ENCODE measurements at regions not wholly inside any gene's neighbourhood (a gene's known extent, or its start where the extent isn't known, plus 50 kb on each side); places are given as distances from the start of the nearest gene placed in this dataset.

- no peak for TF ChIP-seq CTCF (IDR thresholded peaks at IDR 0.05; ENCODE audit: low read depth, low read length, missing control alignments)
- no peak for DNase-seq (ENCODE audit: low read depth)
- no peak overlapping the region for H3K4me3 ChIP-seq (ENCODE audit: low read depth, low read length)
These were observed 154.3 kb upstream of the C14orf180 start for GRCh38 chr14:104425171-104425681.

- no peak for DNase-seq (ENCODE audit: low read depth)
- no peak for TF ChIP-seq CTCF (IDR thresholded peaks at IDR 0.05; ENCODE audit: low read depth, low read length, missing control alignments)
- no peak overlapping the region for H3K4me3 ChIP-seq (ENCODE audit: low read depth, low read length)
These were observed 153.6 kb upstream of the C14orf180 start for GRCh38 chr14:104425763-104426646.

- no peak for DNase-seq (ENCODE audit: low read depth)
- TF ChIP-seq CTCF (IDR thresholded peaks at IDR 0.05; ENCODE audit: low read depth, low read length, missing control alignments), result no peak
- no peak overlapping the region for H3K4me3 ChIP-seq (ENCODE audit: low read depth, low read length)
These were observed 152.3 kb upstream of the C14orf180 start for GRCh38 chr14:104427131-104427851.

GRCh38 chr14:104428333-104428851, 151.2 kb upstream of the C14orf180 start:
- H3K4me3 ChIP-seq (ENCODE audit: low read depth, low read length), result no peak overlapping the region
- no peak for DNase-seq (ENCODE audit: low read depth)
- TF ChIP-seq CTCF (IDR thresholded peaks at IDR 0.05; ENCODE audit: low read depth, low read length, missing control alignments), result no peak

- no peak for DNase-seq (ENCODE audit: low read depth)
- no peak for TF ChIP-seq CTCF (IDR thresholded peaks at IDR 0.05; ENCODE audit: low read depth, low read length, missing control alignments)
These were observed 150.7 kb upstream of the C14orf180 start for GRCh38 chr14:104428860-104429259.

GRCh38 chr14:104429291-104429861, 150.2 kb upstream of the C14orf180 start:
- no peak for TF ChIP-seq CTCF (IDR thresholded peaks at IDR 0.05; ENCODE audit: low read depth, low read length, missing control alignments)
- DNase-seq (ENCODE audit: low read depth), result no peak
- H3K4me3 ChIP-seq (ENCODE audit: low read depth, low read length), result no peak overlapping the region

More at GRCh38 chr14:104428860-104429259, 150.7 kb upstream of the C14orf180 start:
- no peak overlapping the region for H3K4me3 ChIP-seq (ENCODE audit: low read depth, low read length)

All from GM12864 (cell line).